H1 (cell line): ENCODE measurements at regions not wholly inside any gene's neighbourhood (a gene's known extent, or its start where the extent isn't known, plus 50 kb on each side); places are given as distances from the start of the nearest gene placed in this dataset.

Experiments used
- RNF2 ChIP-seq: fragments of 200-900, 300-1000 bp; sonication (generic); IDR thresholded peaks from 2 replicates; pipeline ENCODE4 v1.7.1; 2016; ENCODE audit warnings: borderline replicate concordance, low read depth, mild to moderate bottlenecking, antibody characterized with exemption, low read length; ENCODE audit not compliant: poor library complexity, severe bottlenecking; ENCODE audit errors: missing control alignments
- RXRA ChIP-seq: IDR thresholded peaks from 2 replicates; pipeline ENCODE4 v1.6.1; 2011; ENCODE audit warnings: low read depth, mild to moderate bottlenecking, low read length, moderate library complexity; ENCODE audit not compliant: insufficient read depth
- SIRT6 ChIP-seq: IDR thresholded peaks from one replicate; pipeline ENCODE4 v1.7.1; 2012; ENCODE audit warnings: low read length, inconsistent platforms

GRCh38 chr18:57270156-57270555, 82.2 kb upstream of the ST8SIA3 start (continued):
- TF ChIP-seq RNF2, result no peak
- TF ChIP-seq SIRT6, result no peak
- TF ChIP-seq RXRA, result no peak
